Right lobe of liver (tissue), 6 donors: ENCODE measurements at regions not wholly inside any gene's neighbourhood (a gene's known extent, or its start where the extent isn't known, plus 50 kb on each side); places are given as distances from the start of the nearest gene placed in this dataset.

Source experiments
- ATAC-seq, 4 donors: fragments of 200-7000 bp; cut with Tn5 transposase; one replicate each; pipeline ENCODE4 v1.9.1; 2020; ENCODE audit warnings: mild to moderate bottlenecking in 4 of 4, moderate library complexity in 4 of 4
- DNase-seq, 3 donors: peaks; one replicate each; pipeline ENCODE4 v3.0.0-alpha.2; 2020
- H3K27ac ChIP-seq, 3 donors: fragments of 200-600 bp; one replicate each; pipeline ENCODE4 v1.8.0; 2022
- H3K27me3 ChIP-seq, 2 donors: fragments of 200-600 bp; one replicate each; pipeline ENCODE4 v1.8.0; 2022
- H3K36me3 ChIP-seq, 4 donors: fragments of 200-600 bp; sonication (generic) in 1 of 4; one replicate each; pipeline versions ENCODE4 v1.5.1 to v1.8.0; 2017 to 2022; ENCODE audit warnings: control low read depth in 1 of 4
- H3K4me1 ChIP-seq, 4 donors: fragments of 200-600 bp; sonication (generic) in 1 of 4; one replicate each; pipeline versions ENCODE4 v1.5.1 to v1.8.0; 2017 to 2022; ENCODE audit warnings: control low read depth in 1 of 4
- H3K4me3 ChIP-seq, 3 donors: fragments of 200-600 bp; one replicate each; pipeline ENCODE4 v1.8.0; 2022
- H3K9me3 ChIP-seq, 4 donors: fragments of 200-600 bp; sonication (generic) in 1 of 4; one replicate each; pipeline versions ENCODE4 v1.5.1 to v1.8.0; 2017 to 2022; ENCODE audit warnings: control low read depth in 1 of 4
- CTCF ChIP-seq, 4 donors: fragments of 200-600 bp in 3 of 4; fragments of 450-650 bp in 1 of 4; IDR thresholded peaks; one replicate each; pipeline versions ENCODE4 v1.5.1 to v1.8.0; 2016 to 2022; ENCODE audit warnings: antibody characterized with exemption in 4 of 4, mild to moderate bottlenecking in 2 of 4
- POLR2A ChIP-seq: fragments of 450-650 bp; IDR thresholded peaks from one replicate; pipeline ENCODE4 v1.6.1; 2017; ENCODE audit warnings: antibody characterized with exemption, mild to moderate bottlenecking
- WGBS: methylation state at CpG from one replicate; pipeline ENCODE4 v1.1.6; 2018; ENCODE audit warnings: low coverage, low lambda C conversion rate; ENCODE audit not compliant: insufficient coverage; ENCODE audit errors: missing lambda C conversion rate; 5-methylcytosine and 5-hydroxymethylcytosine counted together
- intact Hi-C, 2 donors: fragments of 100-400 bp; cut with DNase I; formaldehyde crosslinking; loops; one replicate each; pipeline versions ENCODE4 v1.11.2 to v1.14.1; 2022
- donor health status: DM: no; HTN: yes; CAD: no.
- donor health status: DM: no; HTN: no; CAD: no.
- donor health status: DM: no; HTN: no; CAD: no.
- donor health status: DM: no; HTN: yes; CAD: no.
- donor health status: DM: no; HTN: yes; CAD: no.

- Histone ChIP-seq H3K27me3 (no peaks in the 10 kb centered on the region), H3K27ac (no peak overlapping the region), H3K36me3 (no peaks in the 10 kb centered on the region), H3K9me3 (no peaks in the 10 kb centered on the region), H3K4me3 (no peak overlapping the region), H3K4me1 (no peaks in the 10 kb centered on the region)
- TF ChIP-seq POLR2A = no peak
- TF ChIP-seq CTCF (IDR thresholded peaks at IDR 0.05) = no peak
- intact Hi-C loops = no loop called here
- WGBS = 56% methylated on average over 9 of the region's 9 CpGs
- ATAC-seq (no peak), DNase-seq (no peak)
Observed at GRCh38 chr12:93982771-93983315, 165.5 kb upstream of the PLXNC1 start.

GRCh38 chr12:93984005-93984404, 164.4 kb upstream of the PLXNC1 start:
- H3K4me1 ChIP-seq = no peaks in the 10 kb centered on the region
- TF ChIP-seq CTCF (IDR thresholded peaks at IDR 0.05) (no peak), POLR2A (no peak)
- no peak for DNase-seq
- no peaks in the 10 kb centered on the region for H3K9me3 ChIP-seq
- no peak for ATAC-seq
- 73% methylated on average over 2 of the region's 2 CpGs for WGBS
- H3K4me3 ChIP-seq = no peak overlapping the region
- no peak overlapping the region for H3K27ac ChIP-seq
- intact Hi-C loops = no loop called here
- no peaks in the 10 kb centered on the region for H3K27me3 ChIP-seq
- H3K36me3 ChIP-seq = no peaks in the 10 kb centered on the region

GRCh38 chr12:93989949-93990348, 158.4 kb upstream of the PLXNC1 start:
- Histone ChIP-seq H3K9me3 (no peaks in the 10 kb centered on the region), H3K4me1 (no peaks in the 10 kb centered on the region), H3K36me3 (no peaks in the 10 kb centered on the region), H3K27ac (no peak overlapping the region), H3K4me3 (no peak overlapping the region), H3K27me3 (no peaks in the 10 kb centered on the region)
- DNase-seq = no peak
- intact Hi-C loops = no loop called here
- no peak for TF ChIP-seq POLR2A
- no peak for TF ChIP-seq CTCF (IDR thresholded peaks at IDR 0.05)
- ATAC-seq = no peak
- 78% methylated on average over 1 of the region's 1 CpG for WGBS

- Histone ChIP-seq H3K4me1 (no peaks in the 10 kb centered on the region), H3K9me3 (no peaks in the 10 kb centered on the region), H3K27me3 (no peaks in the 10 kb centered on the region), H3K36me3 (no peaks in the 10 kb centered on the region), H3K4me3 (no peak overlapping the region), H3K27ac (no peak overlapping the region)
- 53% methylated on average over 20 of the region's 20 CpGs for WGBS
- ATAC-seq = peak; percentile 62 to 77 (median 72)
- TF ChIP-seq POLR2A (no peak), CTCF (IDR thresholded peaks at IDR 0.05) (peak in 3 of 4 donors; percentile 18 to 32 (median 31))
- intact Hi-C loops = no loop called here
- DNase-seq = peak in 1 of 3 donors; percentile 56
Observed at GRCh38 chr12:93990832-93991803, 157.3 kb upstream of the PLXNC1 start.
